ENCODE measurements at regions not wholly inside any gene's neighbourhood (a gene's known extent, or its start where the extent isn't known, plus 50 kb on each side); places are given as distances from the start of the nearest gene placed in this dataset.

GRCh38 chr2:156023229-156023869 lies 309.2 kb downstream of the NR4A2 start:
- Histone ChIP-seq H2AFZ (ENCODE audit: low read depth, low read length) (no peak overlapping the region), H3K4me3 (ENCODE audit: low read length) (no peak overlapping the region), H3K4me1 (ENCODE audit: low read length) (peaks cover 6% of the 10 kb centered on the region; the same call in 1 of the 2 replicates), H3K79me2 (ENCODE audit: low read length) (no peaks in the 10 kb centered on the region), H3K36me3 (replicated peaks; ENCODE audit: low read depth, low read length) (no peaks in the 10 kb centered on the region), H3K4me2 (ENCODE audit: low read length) (no peak overlapping the region), H3K27me3 (ENCODE audit: low read depth, low read length) (no peaks in the 10 kb centered on the region), H3K9me3 (ENCODE audit: insufficient read depth, low read length) (no peaks in the 10 kb centered on the region), H3K9ac (ENCODE audit: low read length) (no peak overlapping the region), H4K20me1 (ENCODE audit: insufficient read depth, low read length) (no peaks in the 10 kb centered on the region), H3K27ac (ENCODE audit: low read length) (no peak overlapping the region)
- TF ChIP-seq CTCF (IDR thresholded peaks at IDR 0.05; ENCODE audit: low read depth, low read length) (no peak), EZH2phosphoT487 (IDR thresholded peaks at IDR 0.05; ENCODE audit: low read depth) (no peak)

GRCh38 chr2:156021146-156022040 lies 311.1 kb downstream of the NR4A2 start:
- TF ChIP-seq CTCF (IDR thresholded peaks at IDR 0.05; ENCODE audit: low read depth, low read length) (no peak), EZH2phosphoT487 (IDR thresholded peaks at IDR 0.05; ENCODE audit: low read depth) (no peak)
- H3K9ac ChIP-seq (ENCODE audit: low read length), result no peak overlapping the region
- no peaks in the 10 kb centered on the region for H3K36me3 ChIP-seq (replicated peaks; ENCODE audit: low read depth, low read length)
- H3K27me3 ChIP-seq (ENCODE audit: low read depth, low read length), result no peaks in the 10 kb centered on the region
- no peak overlapping the region for H3K27ac ChIP-seq (ENCODE audit: low read length)
- no peaks in the 10 kb centered on the region for H4K20me1 ChIP-seq (ENCODE audit: insufficient read depth, low read length)
- H3K9me3 ChIP-seq (ENCODE audit: insufficient read depth, low read length), result no peaks in the 10 kb centered on the region
- no peak overlapping the region for H2AFZ ChIP-seq (ENCODE audit: low read depth, low read length)
- no peaks in the 10 kb centered on the region for H3K79me2 ChIP-seq (ENCODE audit: low read length)
- no peak overlapping the region for H3K4me3 ChIP-seq (ENCODE audit: low read length)
- no peak overlapping the region for H3K4me2 ChIP-seq (ENCODE audit: low read length)
- peaks cover 6% of the 10 kb centered on the region; the same call in 1 of the 2 replicates for H3K4me1 ChIP-seq (ENCODE audit: low read length)

- H3K4me3 ChIP-seq (ENCODE audit: low read length), result no peak overlapping the region
- H3K27ac ChIP-seq (ENCODE audit: low read length), result no peak overlapping the region
- H3K79me2 ChIP-seq (ENCODE audit: low read length), result no peaks in the 10 kb centered on the region
- H3K4me1 ChIP-seq (ENCODE audit: low read length), result peaks cover 6% of the 10 kb centered on the region; the same call in 1 of the 2 replicates
- H3K9me3 ChIP-seq (ENCODE audit: insufficient read depth, low read length), result no peaks in the 10 kb centered on the region
- no peak overlapping the region for H3K4me2 ChIP-seq (ENCODE audit: low read length)
- no peak overlapping the region for H3K9ac ChIP-seq (ENCODE audit: low read length)
- H3K36me3 ChIP-seq (replicated peaks; ENCODE audit: low read depth, low read length), result no peaks in the 10 kb centered on the region
- H4K20me1 ChIP-seq (ENCODE audit: insufficient read depth, low read length), result no peaks in the 10 kb centered on the region
- TF ChIP-seq EZH2phosphoT487 (IDR thresholded peaks at IDR 0.05; ENCODE audit: low read depth) (no peak), CTCF (IDR thresholded peaks at IDR 0.05; ENCODE audit: low read depth, low read length) (no peak)
- no peak overlapping the region for H2AFZ ChIP-seq (ENCODE audit: low read depth, low read length)
- H3K27me3 ChIP-seq (ENCODE audit: low read depth, low read length), result no peaks in the 10 kb centered on the region
These were observed 313.2 kb downstream of the NR4A2 start for GRCh38 chr2:156019341-156019740.

GRCh38 chr2:156017341-156017885 lies 315.1 kb downstream of the NR4A2 start:
- Histone ChIP-seq H3K79me2 (ENCODE audit: low read length) (no peaks in the 10 kb centered on the region), H4K20me1 (ENCODE audit: insufficient read depth, low read length) (no peaks in the 10 kb centered on the region), H3K36me3 (replicated peaks; ENCODE audit: low read depth, low read length) (no peaks in the 10 kb centered on the region), H3K27me3 (ENCODE audit: low read depth, low read length) (no peaks in the 10 kb centered on the region), H2AFZ (ENCODE audit: low read depth, low read length) (no peak overlapping the region), H3K9me3 (ENCODE audit: insufficient read depth, low read length) (no peaks in the 10 kb centered on the region), H3K27ac (ENCODE audit: low read length) (no peak overlapping the region), H3K4me3 (ENCODE audit: low read length) (no peak overlapping the region), H3K4me1 (ENCODE audit: low read length) (no peaks in the 10 kb centered on the region), H3K9ac (ENCODE audit: low read length) (no peak overlapping the region), H3K4me2 (ENCODE audit: low read length) (no peak overlapping the region)
- TF ChIP-seq CTCF (IDR thresholded peaks at IDR 0.05; ENCODE audit: low read depth, low read length) (no peak), EZH2phosphoT487 (IDR thresholded peaks at IDR 0.05; ENCODE audit: low read depth) (no peak)
